ENCODE measurements at regions not wholly inside any gene's neighbourhood (a gene's known extent, or its start where the extent isn't known, plus 50 kb on each side); places are given as distances from the start of the nearest gene placed in this dataset.

DNA sequence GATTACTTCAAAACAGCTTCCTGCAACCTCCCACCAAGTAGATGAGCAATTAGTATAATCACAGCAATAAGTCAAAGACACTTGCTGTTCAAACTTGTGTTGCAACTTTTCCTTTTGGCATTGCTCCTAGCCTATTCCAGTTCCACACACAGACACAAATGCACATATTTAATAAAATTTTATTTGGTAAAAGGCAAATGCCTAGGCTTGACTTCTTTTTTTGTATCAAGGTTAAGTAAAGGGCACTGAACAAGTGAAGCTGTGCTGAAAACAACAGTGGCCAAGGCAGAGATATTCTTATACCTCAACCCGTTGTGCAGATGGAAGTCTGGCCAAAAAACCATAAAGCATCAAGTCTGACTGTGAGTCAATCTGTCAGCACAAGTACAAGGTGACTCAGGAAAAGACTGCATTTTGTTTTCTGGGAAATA lies 708.4 kb upstream of the CITED2 start:
- 91 to 100% methylated on average over 1 of the region's 1 CpG for WGBS, 2 experiments (ENCODE audit: insufficient coverage in 1 of 2, insufficient read length in 1 of 2)
- no peak overlapping the region for H3K4me3 Mint-ChIP-seq
- H3K27me3 Mint-ChIP-seq (ENCODE audit: insufficient read depth) = no peaks in the 10 kb centered on the region
- H3K9ac ChIP-seq (ENCODE audit: extremely low read depth, low read length, poor library complexity, severe bottlenecking) = no peak overlapping the region
- no peaks in the 10 kb centered on the region for H3K4me1 Mint-ChIP-seq
- H3K36me3 Mint-ChIP-seq (ENCODE audit: low read depth) = no peaks in the 10 kb centered on the region
- H3K36me3 ChIP-seq (ENCODE audit: control insufficient read depth, insufficient read depth, low read length) = no peaks in the 10 kb centered on the region
- no peak overlapping the region for H3K27ac ChIP-seq (ENCODE audit: low read depth, low read length)
- TF ChIP-seq, protein P1, sequence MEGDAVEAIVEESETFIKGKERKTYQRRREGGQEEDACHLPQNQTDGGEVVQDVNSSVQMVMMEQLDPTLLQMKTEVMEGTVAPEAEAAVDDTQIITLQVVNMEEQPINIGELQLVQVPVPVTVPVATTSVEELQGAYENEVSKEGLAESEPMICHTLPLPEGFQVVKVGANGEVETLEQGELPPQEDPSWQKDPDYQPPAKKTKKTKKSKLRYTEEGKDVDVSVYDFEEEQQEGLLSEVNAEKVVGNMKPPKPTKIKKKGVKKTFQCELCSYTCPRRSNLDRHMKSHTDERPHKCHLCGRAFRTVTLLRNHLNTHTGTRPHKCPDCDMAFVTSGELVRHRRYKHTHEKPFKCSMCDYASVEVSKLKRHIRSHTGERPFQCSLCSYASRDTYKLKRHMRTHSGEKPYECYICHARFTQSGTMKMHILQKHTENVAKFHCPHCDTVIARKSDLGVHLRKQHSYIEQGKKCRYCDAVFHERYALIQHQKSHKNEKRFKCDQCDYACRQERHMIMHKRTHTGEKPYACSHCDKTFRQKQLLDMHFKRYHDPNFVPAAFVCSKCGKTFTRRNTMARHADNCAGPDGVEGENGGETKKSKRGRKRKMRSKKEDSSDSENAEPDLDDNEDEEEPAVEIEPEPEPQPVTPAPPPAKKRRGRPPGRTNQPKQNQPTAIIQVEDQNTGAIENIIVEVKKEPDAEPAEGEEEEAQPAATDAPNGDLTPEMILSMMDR (conservative IDR thresholded peaks at IDR 0.05) = no peak
- no peak overlapping the region for H3K4me3 ChIP-seq (ENCODE audit: low read length)
- no peak overlapping the region for H3K27ac Mint-ChIP-seq
- no peaks in the 10 kb centered on the region for H3K4me1 ChIP-seq (ENCODE audit: control insufficient read depth, insufficient read depth, low read length)
- H3K9me3 Mint-ChIP-seq = no peaks in the 10 kb centered on the region
- no peaks in the 10 kb centered on the region for H3K9me3 ChIP-seq (ENCODE audit: control insufficient read depth, low read length)
- no peak for DNase-seq
- no peaks in the 10 kb centered on the region for H3K27me3 ChIP-seq (ENCODE audit: control insufficient read depth, insufficient read depth, low read length, poor library complexity, severe bottlenecking)

DNA sequence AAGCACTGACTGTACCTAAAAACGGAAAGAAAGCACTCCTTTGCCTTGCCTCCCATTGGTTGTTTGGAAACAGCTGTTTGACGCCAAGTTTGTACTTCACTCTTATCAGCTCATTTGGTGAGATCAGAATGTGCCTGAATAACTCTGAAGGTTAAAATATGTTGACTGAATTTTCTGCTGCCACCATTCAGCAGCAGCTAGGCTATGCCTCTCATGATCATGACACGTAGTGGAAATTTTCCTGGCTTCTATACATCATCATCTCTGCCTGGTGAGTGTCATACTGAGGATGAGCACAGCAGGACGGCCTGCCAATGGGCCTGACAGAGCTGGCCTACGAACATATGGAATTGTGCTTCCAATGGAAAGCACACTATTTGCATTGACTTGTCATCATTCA lies 704.9 kb upstream of the CITED2 start:
- TF ChIP-seq, protein P1 (conservative IDR thresholded peaks at IDR 0.05) = no peak
- no peak overlapping the region for H3K27ac Mint-ChIP-seq
- H3K9me3 Mint-ChIP-seq = no peaks in the 10 kb centered on the region
- Histone ChIP-seq H3K9me3 (ENCODE audit: control insufficient read depth, low read length) (no peaks in the 10 kb centered on the region), H3K4me3 (ENCODE audit: low read length) (no peak overlapping the region), H3K36me3 (ENCODE audit: control insufficient read depth, insufficient read depth, low read length) (no peaks in the 10 kb centered on the region), H3K27ac (ENCODE audit: low read depth, low read length) (no peak overlapping the region), H3K9ac (ENCODE audit: extremely low read depth, low read length, poor library complexity, severe bottlenecking) (no peak overlapping the region), H3K27me3 (ENCODE audit: control insufficient read depth, insufficient read depth, low read length, poor library complexity, severe bottlenecking) (no peaks in the 10 kb centered on the region), H3K4me1 (ENCODE audit: control insufficient read depth, insufficient read depth, low read length) (no peaks in the 10 kb centered on the region)
- H3K4me1 Mint-ChIP-seq = no peaks in the 10 kb centered on the region
- no peaks in the 10 kb centered on the region for H3K36me3 Mint-ChIP-seq (ENCODE audit: low read depth)
- H3K4me3 Mint-ChIP-seq = no peak overlapping the region
- H3K27me3 Mint-ChIP-seq (ENCODE audit: insufficient read depth) = no peaks in the 10 kb centered on the region
- DNase-seq = no peak
- WGBS, 2 experiments (ENCODE audit: insufficient coverage in 1 of 2, insufficient read length in 1 of 2) = 81 to 93% methylated on average over 3 to 5 of the region's 5 CpGs

DNA sequence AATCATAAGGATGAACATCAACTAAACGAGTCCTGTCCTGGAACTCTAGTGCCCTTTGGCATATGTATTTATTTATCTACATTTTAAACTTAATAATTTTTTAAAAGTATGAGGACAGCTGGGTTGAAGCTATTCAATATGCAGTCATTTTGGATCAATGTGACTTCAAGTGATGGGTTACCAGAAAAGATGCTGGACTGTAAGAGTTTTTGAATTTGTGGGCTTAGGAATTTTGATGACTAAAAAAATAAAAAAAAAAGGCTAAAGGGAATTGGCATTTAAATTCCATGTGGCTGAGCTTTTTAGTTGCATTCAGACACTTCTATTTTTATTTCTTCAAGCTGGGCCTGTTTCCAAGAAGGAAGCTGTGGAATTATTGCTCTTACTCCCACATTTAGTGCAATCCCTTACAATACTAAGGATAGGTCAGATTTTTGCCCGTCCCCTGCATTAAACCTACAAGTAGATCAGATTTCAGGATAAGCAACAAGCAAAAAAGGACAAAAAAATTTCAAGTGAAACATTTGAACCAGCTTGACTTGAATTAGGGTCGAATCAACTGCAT lies 704.2 kb upstream of the CITED2 start:
- Histone ChIP-seq H3K36me3 (ENCODE audit: control insufficient read depth, insufficient read depth, low read length) (no peaks in the 10 kb centered on the region), H3K4me1 (ENCODE audit: control insufficient read depth, insufficient read depth, low read length) (no peaks in the 10 kb centered on the region), H3K4me3 (ENCODE audit: low read length) (no peak overlapping the region), H3K27me3 (ENCODE audit: control insufficient read depth, insufficient read depth, low read length, poor library complexity, severe bottlenecking) (no peaks in the 10 kb centered on the region), H3K27ac (ENCODE audit: low read depth, low read length) (no peak overlapping the region), H3K9ac (ENCODE audit: extremely low read depth, low read length, poor library complexity, severe bottlenecking) (no peak overlapping the region), H3K9me3 (ENCODE audit: control insufficient read depth, low read length) (no peaks in the 10 kb centered on the region)
- 88 to 89% methylated on average over 2 of the region's 3 CpGs for WGBS, 2 experiments (ENCODE audit: insufficient coverage in 1 of 2, insufficient read length in 1 of 2)
- Mint-ChIP-seq H3K9me3 (no peaks in the 10 kb centered on the region), H3K36me3 (ENCODE audit: low read depth) (no peaks in the 10 kb centered on the region), H3K27me3 (ENCODE audit: insufficient read depth) (no peaks in the 10 kb centered on the region), H3K4me1 (no peaks in the 10 kb centered on the region), H3K4me3 (no peak overlapping the region), H3K27ac (no peak overlapping the region)
- TF ChIP-seq, protein P1 (conservative IDR thresholded peaks at IDR 0.05) = no peak
- DNase-seq = no peak

Data from endodermal cell (in vitro differentiated cells).